Naive B cell (primary cell): ENCODE measurements at regions not wholly inside any gene's neighbourhood (a gene's known extent, or its start where the extent isn't known, plus 50 kb on each side); places are given as distances from the start of the nearest gene placed in this dataset.
A peak's percentile ranks its signal among the peaks of the same experiment; 100 is the strongest.
"Not testable (repeated sequence)": the region's sequence is repeated elsewhere in the genome, so short reads cannot be mapped to it uniquely, and the experiment has no call there.

ENCODE experiments used
- ATAC-seq, 2 donors: fragments of 150-1000 bp; cut with Tn5 transposase; 2 replicates each; pipeline ENCODE4 v1.10.0; 2021; ENCODE audit warnings: low read depth in 2 of 2, mild to moderate bottlenecking in 2 of 2, moderate library complexity in 2 of 2
- DNase-seq: peaks from one replicate; pipeline ENCODE4 v3.0.0; 2022
- H3K27ac Mint-ChIP-seq, 6 donors: one replicate each; pipeline ENCODE4 v1.8.0; 2020 to 2022; ENCODE audit warnings: mild to moderate bottlenecking in 6 of 6, mixed read lengths in 6 of 6, moderate library complexity in 5 of 6, inconsistent platforms in 2 of 6
- H3K27me3 Mint-ChIP-seq, 3 donors: one replicate each; pipeline ENCODE4 v1.8.0; 2021 to 2022; ENCODE audit warnings: mixed read lengths in 3 of 3, mild to moderate bottlenecking in 1 of 3
- H3K36me3 Mint-ChIP-seq, 2 donors: one replicate each; pipeline ENCODE4 v1.8.0; 2020 to 2022; ENCODE audit warnings: mixed read lengths in 2 of 2, inconsistent platforms in 1 of 2, mild to moderate bottlenecking in 1 of 2
- H3K4me1 Mint-ChIP-seq, 3 donors: one replicate each; pipeline ENCODE4 v1.8.0; 2020 to 2022; ENCODE audit warnings: mixed read lengths in 3 of 3, inconsistent platforms in 1 of 3, mild to moderate bottlenecking in 1 of 3, moderate library complexity in 1 of 3
- H3K4me3 Mint-ChIP-seq, 8 donors: one replicate each; pipeline ENCODE4 v1.8.0; 2020 to 2022; ENCODE audit warnings: mild to moderate bottlenecking in 8 of 8, mixed read lengths in 8 of 8, moderate library complexity in 8 of 8, inconsistent platforms in 2 of 8
- H3K9me3 Mint-ChIP-seq, 7 donors: one replicate each; pipeline ENCODE4 v1.8.0; 2020 to 2022; ENCODE audit warnings: mixed read lengths in 7 of 7, mild to moderate bottlenecking in 5 of 7, inconsistent platforms in 2 of 7, moderate library complexity in 1 of 7

- H3K9me3 Mint-ChIP-seq, result not testable (repeated sequence)
Measured at GRCh38 chr2:234378958-234379357, 117.9 kb downstream of the ARL4C start.

GRCh38 chr2:234378440-234378839 lies 118.4 kb downstream of the ARL4C start:
- H3K36me3 Mint-ChIP-seq, result no peaks in the 10 kb centered on the region
- H3K4me1 Mint-ChIP-seq, result peaks cover 0 to 2% (median 0%) of the 10 kb centered on the region in 3 donors
- peaks cover 0 to 3% (median 0%) of the 10 kb centered on the region in 7 donors for H3K9me3 Mint-ChIP-seq
- ATAC-seq (no peak), DNase-seq (no peak)
- no peak overlapping the region for H3K27ac Mint-ChIP-seq
- H3K27me3 Mint-ChIP-seq, result peaks cover 9 to 31% (median 21%) of the 10 kb centered on the region in 3 donors
- H3K4me3 Mint-ChIP-seq, result no peak overlapping the region

More at GRCh38 chr2:234378958-234379357, 117.9 kb downstream of the ARL4C start:
- not testable (repeated sequence) for H3K4me1 Mint-ChIP-seq, H3K4me3 Mint-ChIP-seq, DNase-seq, H3K27ac Mint-ChIP-seq, H3K36me3 Mint-ChIP-seq, ATAC-seq
- peaks cover 9 to 26% (median 19%) of the 10 kb centered on the region in 3 donors for H3K27me3 Mint-ChIP-seq

DNA sequence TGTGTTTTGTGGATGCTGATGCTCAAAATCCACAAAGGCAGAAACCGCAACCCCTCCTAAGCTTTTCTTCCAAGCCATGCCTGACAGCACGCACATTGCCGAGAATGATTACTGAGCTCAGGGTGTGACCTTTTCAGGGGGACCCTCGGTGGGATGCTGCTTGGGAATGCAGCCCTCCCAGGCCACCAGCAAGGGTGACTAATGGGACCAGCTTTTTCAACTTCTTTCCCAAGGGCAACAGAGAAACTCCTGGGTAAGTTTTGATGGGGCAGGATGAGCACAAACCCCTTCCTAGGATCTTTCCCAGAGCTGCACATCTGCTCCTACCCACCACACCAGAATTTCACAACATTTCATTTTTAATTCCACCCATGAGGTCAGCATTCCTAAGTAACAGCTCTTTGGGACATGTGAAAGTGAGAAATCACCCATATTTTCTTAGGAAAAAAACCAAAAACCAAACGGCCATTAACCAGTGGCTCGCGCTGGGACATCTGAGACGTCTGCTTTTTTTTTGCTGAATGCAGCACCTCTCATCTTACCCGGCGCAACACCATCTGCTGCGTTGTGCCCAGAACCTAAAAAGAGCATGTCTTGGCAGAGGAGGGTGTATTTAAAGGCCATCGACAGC lies 119.0 kb downstream of the ARL4C start:
- Mint-ChIP-seq H3K27ac (no peak overlapping the region), H3K36me3 (no peaks in the 10 kb centered on the region), H3K9me3 (peaks cover 0 to 3% (median 0%) of the 10 kb centered on the region in 7 donors), H3K4me1 (peaks cover 0 to 8% (median 0%) of the 10 kb centered on the region in 3 donors), H3K27me3 (peaks cover 9 to 33% (median 26%) of the 10 kb centered on the region in 3 donors), H3K4me3 (peak overlapping the region in 1 of 8 donors; percentile 0)
- DNase-seq, result no peak
- ATAC-seq, result no peak

- Mint-ChIP-seq H3K4me3 (peak overlapping the region in 1 of 8 donors; percentile 70), H3K9me3 (peaks cover 0 to 3% (median 0%) of the 10 kb centered on the region in 7 donors), H3K27me3 (peaks cover 9 to 41% (median 34%) of the 10 kb centered on the region in 3 donors), H3K27ac (peak overlapping the region in 1 of 6 donors; percentile 60), H3K36me3 (no peaks in the 10 kb centered on the region), H3K4me1 (peaks cover 0 to 9% (median 0%) of the 10 kb centered on the region in 3 donors)
- no peak for ATAC-seq
- no peak for DNase-seq
Measured at GRCh38 chr2:234376229-234376628, 120.7 kb downstream of the ARL4C start.

- DNase-seq (no peak), ATAC-seq (no peak)
- Mint-ChIP-seq H3K27ac (peak overlapping the region in 1 of 6 donors; percentile 3), H3K36me3 (no peaks in the 10 kb centered on the region), H3K4me3 (no peak overlapping the region), H3K27me3 (peaks cover 9 to 41% (median 35%) of the 10 kb centered on the region in 3 donors), H3K9me3 (peaks cover 0 to 3% (median 0%) of the 10 kb centered on the region in 7 donors), H3K4me1 (peaks cover 0 to 11% (median under 1%) of the 10 kb centered on the region in 3 donors)
Measured at GRCh38 chr2:234375176-234375880, 121.6 kb downstream of the ARL4C start.

GRCh38 chr2:234374736-234375135 lies 122.1 kb downstream of the ARL4C start:
- no peaks in the 10 kb centered on the region for H3K36me3 Mint-ChIP-seq
- no peak overlapping the region for H3K4me3 Mint-ChIP-seq
- H3K4me1 Mint-ChIP-seq, result peaks cover 0 to 14% (median 6%) of the 10 kb centered on the region in 3 donors
- H3K27ac Mint-ChIP-seq, result no peak overlapping the region
- no peak for DNase-seq
- ATAC-seq, result no peak
- H3K9me3 Mint-ChIP-seq, result peaks cover 0 to 2% (median 0%) of the 10 kb centered on the region in 7 donors
- H3K27me3 Mint-ChIP-seq, result peaks cover 9 to 39% (median 37%) of the 10 kb centered on the region in 3 donors

GRCh38 chr2:234374150-234374508 lies 122.8 kb downstream of the ARL4C start:
- DNase-seq (no peak), ATAC-seq (no peak)
- peaks cover 0 to 14% (median 6%) of the 10 kb centered on the region in 3 donors for H3K4me1 Mint-ChIP-seq
- H3K4me3 Mint-ChIP-seq, result no peak overlapping the region
- H3K9me3 Mint-ChIP-seq, result peaks cover 0 to 2% (median 0%) of the 10 kb centered on the region in 7 donors
- H3K36me3 Mint-ChIP-seq, result no peaks in the 10 kb centered on the region
- H3K27me3 Mint-ChIP-seq, result peaks cover 9 to 35% (median 33%) of the 10 kb centered on the region in 3 donors
- no peak overlapping the region for H3K27ac Mint-ChIP-seq

GRCh38 chr2:234373481-234374149 lies 123.3 kb downstream of the ARL4C start:
- Mint-ChIP-seq H3K4me1 (peaks cover 5 to 20% (median 11%) of the 10 kb centered on the region in 3 donors), H3K27ac (peak overlapping the region in 1 of 6 donors; percentile 61), H3K36me3 (no peaks in the 10 kb centered on the region), H3K27me3 (peaks cover 10 to 39% (median 33%) of the 10 kb centered on the region in 3 donors), H3K4me3 (no peak overlapping the region), H3K9me3 (peaks cover 0 to 2% (median 0%) of the 10 kb centered on the region in 7 donors)
- DNase-seq (no peak), ATAC-seq (no peak)

- H3K27me3 Mint-ChIP-seq, result peaks cover 13 to 39% (median 30%) of the 10 kb centered on the region in 3 donors
- ATAC-seq, result no peak
- DNase-seq, result no peak
- H3K4me3 Mint-ChIP-seq, result no peak overlapping the region
- no peaks in the 10 kb centered on the region for H3K36me3 Mint-ChIP-seq
- H3K27ac Mint-ChIP-seq, result peak overlapping the region in 2 of 6 donors; percentile 23 to 61
- peaks cover 0 to 2% (median 0%) of the 10 kb centered on the region in 7 donors for H3K9me3 Mint-ChIP-seq
- peaks cover 10 to 25% (median 16%) of the 10 kb centered on the region in 3 donors for H3K4me1 Mint-ChIP-seq
Measured at GRCh38 chr2:234373060-234373459, 123.8 kb downstream of the ARL4C start.

DNA sequence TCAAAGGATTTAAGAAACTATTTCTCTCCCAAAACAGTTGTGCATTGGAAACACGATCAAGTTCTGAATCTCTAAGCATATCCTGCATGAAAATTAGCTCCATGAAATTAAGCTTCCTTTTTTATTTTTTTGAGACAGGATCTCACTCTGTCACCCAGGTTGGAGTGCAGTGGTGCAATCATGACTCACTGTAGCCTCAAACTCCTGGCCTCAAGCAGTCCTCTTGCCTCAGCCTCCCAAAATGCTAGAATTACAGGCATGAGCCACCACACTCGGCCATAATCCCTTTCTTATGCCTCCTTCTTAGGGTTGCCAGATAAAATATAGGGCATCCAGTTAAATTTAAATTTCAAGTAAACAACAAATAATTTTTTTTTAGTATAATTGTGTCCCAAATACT lies 124.4 kb downstream of the ARL4C start:
- Mint-ChIP-seq H3K9me3 (peaks cover 0 to 1% (median 0%) of the 10 kb centered on the region in 7 donors), H3K27ac (no peak overlapping the region), H3K4me1 (peaks cover 11 to 30% (median 22%) of the 10 kb centered on the region in 3 donors), H3K27me3 (peaks cover 7 to 34% (median 25%) of the 10 kb centered on the region in 3 donors), H3K4me3 (peak overlapping the region in 1 of 8 donors; percentile 51), H3K36me3 (no peaks in the 10 kb centered on the region)
- DNase-seq, result no peak
- ATAC-seq, result no peak

- ATAC-seq (no peak), DNase-seq (no peak)
- Mint-ChIP-seq H3K4me1 (peaks cover 12 to 32% (median 25%) of the 10 kb centered on the region in 3 donors), H3K36me3 (no peaks in the 10 kb centered on the region), H3K27me3 (peaks cover 17 to 42% (median 29%) of the 10 kb centered on the region in 3 donors), H3K9me3 (no peaks in the 10 kb centered on the region), H3K4me3 (no peak overlapping the region), H3K27ac (peak overlapping the region in 1 of 6 donors; percentile 52)
Measured at GRCh38 chr2:234368861-234369261, 128.0 kb downstream of the ARL4C start.

GRCh38 chr2:234366891-234367290 lies 130.0 kb downstream of the ARL4C start:
- Mint-ChIP-seq H3K27ac (no peak overlapping the region), H3K27me3 (peaks cover 26 to 40% (median 30%) of the 10 kb centered on the region in 3 donors), H3K9me3 (no peaks in the 10 kb centered on the region), H3K4me1 (peaks cover 20 to 35% (median 30%) of the 10 kb centered on the region in 3 donors), H3K36me3 (no peaks in the 10 kb centered on the region), H3K4me3 (no peak overlapping the region)
- no peak for ATAC-seq
- DNase-seq, result no peak

- Mint-ChIP-seq H3K36me3 (no peaks in the 10 kb centered on the region), H3K4me1 (peaks cover 20 to 30% (median 24%) of the 10 kb centered on the region in 3 donors), H3K4me3 (no peak overlapping the region), H3K27ac (no peak overlapping the region), H3K9me3 (peaks cover 0 to 2% (median 0%) of the 10 kb centered on the region in 7 donors), H3K27me3 (peaks cover 36 to 51% (median 40%) of the 10 kb centered on the region in 3 donors)
- ATAC-seq (no peak), DNase-seq (no peak)
Measured at GRCh38 chr2:234364661-234365060, 132.2 kb downstream of the ARL4C start.
